A549 (cell line): ENCODE measurements at regions not wholly inside any gene's neighbourhood (a gene's known extent, or its start where the extent isn't known, plus 50 kb on each side); places are given as distances from the start of the nearest gene placed in this dataset.

Experiments
- ESRRA ChIP-seq: fragments of 150-350 bp; IDR thresholded peaks from 2 replicates; pipeline ENCODE4 v1.6.1; 2014; ENCODE audit warnings: mild to moderate bottlenecking, low read length, borderline replicate concordance
- POLR2A ChIP-seq: IDR thresholded peaks from 2 replicates; pipeline ENCODE4 v1.6.1; 2012; ENCODE audit warnings: mild to moderate bottlenecking, low read length
- RAD21 ChIP-seq, 2 experiments: fragments of >200 bp in 1 of 2; sonication (Bioruptor Twin) in 1 of 2; formaldehyde crosslinking in 1 of 2; IDR thresholded peaks in 1 of 2; conservative IDR thresholded peaks in 1 of 2; 2 replicates in 1 of 2; 3 replicates in 1 of 2; pipeline ENCODE4 v1.6.1; 2012 to 2018; ENCODE audit warnings: inconsistent platforms in 1 of 2
- REST ChIP-seq: fragments of 200-600 bp; sonication (generic); IDR thresholded peaks from 2 replicates; pipeline ENCODE4 v1.6.1; 2016; ENCODE audit warnings: antibody characterized with exemption, mild to moderate bottlenecking, moderate library complexity
- RFX5 ChIP-seq: fragments of 450-650 bp; IDR thresholded peaks from 2 replicates; pipeline ENCODE4 v1.7.1; 2014; ENCODE audit warnings: antibody characterized with exemption, mild to moderate bottlenecking, moderate library complexity
- TF ChIP-seq, protein P1 (sequence below): fragments of >200 bp; sonication (Bioruptor Twin); formaldehyde crosslinking; IDR thresholded peaks from 3 replicates; pipeline ENCODE4 v1.5.1; 2016
- TF ChIP-seq, protein P2 (sequence below): IDR thresholded peaks from 2 replicates; pipeline ENCODE4 v1.6.1; 2012

- TF ChIP-seq, protein P1, sequence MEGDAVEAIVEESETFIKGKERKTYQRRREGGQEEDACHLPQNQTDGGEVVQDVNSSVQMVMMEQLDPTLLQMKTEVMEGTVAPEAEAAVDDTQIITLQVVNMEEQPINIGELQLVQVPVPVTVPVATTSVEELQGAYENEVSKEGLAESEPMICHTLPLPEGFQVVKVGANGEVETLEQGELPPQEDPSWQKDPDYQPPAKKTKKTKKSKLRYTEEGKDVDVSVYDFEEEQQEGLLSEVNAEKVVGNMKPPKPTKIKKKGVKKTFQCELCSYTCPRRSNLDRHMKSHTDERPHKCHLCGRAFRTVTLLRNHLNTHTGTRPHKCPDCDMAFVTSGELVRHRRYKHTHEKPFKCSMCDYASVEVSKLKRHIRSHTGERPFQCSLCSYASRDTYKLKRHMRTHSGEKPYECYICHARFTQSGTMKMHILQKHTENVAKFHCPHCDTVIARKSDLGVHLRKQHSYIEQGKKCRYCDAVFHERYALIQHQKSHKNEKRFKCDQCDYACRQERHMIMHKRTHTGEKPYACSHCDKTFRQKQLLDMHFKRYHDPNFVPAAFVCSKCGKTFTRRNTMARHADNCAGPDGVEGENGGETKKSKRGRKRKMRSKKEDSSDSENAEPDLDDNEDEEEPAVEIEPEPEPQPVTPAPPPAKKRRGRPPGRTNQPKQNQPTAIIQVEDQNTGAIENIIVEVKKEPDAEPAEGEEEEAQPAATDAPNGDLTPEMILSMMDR: no peak
- TF ChIP-seq ESRRA (no peak), REST (no peak), RFX5 (no peak), POLR2A (no peak), RAD21 (conservative IDR thresholded peaks at IDR 0.05 in 1 of 2, IDR thresholded peaks at IDR 0.05 in 1 of 2) (no peak)
- TF ChIP-seq, protein P2, sequence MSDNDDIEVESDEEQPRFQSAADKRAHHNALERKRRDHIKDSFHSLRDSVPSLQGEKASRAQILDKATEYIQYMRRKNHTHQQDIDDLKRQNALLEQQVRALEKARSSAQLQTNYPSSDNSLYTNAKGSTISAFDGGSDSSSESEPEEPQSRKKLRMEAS: no peak
Observed at GRCh38 chr2:107622741-107623310, 203.9 kb upstream of the RGPD4 start.
